ENCODE measurements at regions not wholly inside any gene's neighbourhood (a gene's known extent, or its start where the extent isn't known, plus 50 kb on each side); places are given as distances from the start of the nearest gene placed in this dataset.

DNA sequence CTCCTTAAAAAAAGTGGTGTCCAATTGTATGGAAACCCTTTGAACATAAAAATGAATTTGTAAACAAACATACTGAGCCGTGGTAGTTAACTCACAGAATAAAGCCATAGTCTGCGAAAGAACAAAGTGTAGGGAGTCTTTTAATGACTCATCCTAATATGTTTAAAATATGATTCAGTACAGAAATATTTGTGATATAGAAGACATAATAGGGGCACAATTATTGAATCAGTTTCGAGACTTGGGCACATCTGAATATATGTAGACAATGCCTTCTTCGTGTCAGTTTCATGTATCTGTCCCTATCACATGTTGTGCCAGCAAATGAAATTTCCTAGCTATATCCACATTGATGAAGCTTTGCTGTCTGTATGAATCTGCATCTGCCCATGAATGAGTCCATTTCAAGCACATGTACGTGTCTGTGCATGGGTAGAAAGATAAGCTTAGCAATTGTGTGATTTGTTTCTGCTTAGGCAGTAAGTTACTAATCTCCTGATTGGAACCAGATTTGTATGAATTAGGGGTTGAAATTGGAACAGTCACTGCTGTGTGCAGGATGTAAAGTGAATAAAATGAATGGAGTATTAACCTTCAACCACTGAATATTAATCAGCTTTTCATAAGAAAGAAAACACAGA is 112.5 kb upstream of the SOX9 start:
- intact Hi-C loops (cut with DNase I) = no loop called here
- peaks cover 3% of the 10 kb centered on the region for H3K27me3 ChIP-seq (ENCODE audit: low read depth)
- no peak for ATAC-seq

DNA sequence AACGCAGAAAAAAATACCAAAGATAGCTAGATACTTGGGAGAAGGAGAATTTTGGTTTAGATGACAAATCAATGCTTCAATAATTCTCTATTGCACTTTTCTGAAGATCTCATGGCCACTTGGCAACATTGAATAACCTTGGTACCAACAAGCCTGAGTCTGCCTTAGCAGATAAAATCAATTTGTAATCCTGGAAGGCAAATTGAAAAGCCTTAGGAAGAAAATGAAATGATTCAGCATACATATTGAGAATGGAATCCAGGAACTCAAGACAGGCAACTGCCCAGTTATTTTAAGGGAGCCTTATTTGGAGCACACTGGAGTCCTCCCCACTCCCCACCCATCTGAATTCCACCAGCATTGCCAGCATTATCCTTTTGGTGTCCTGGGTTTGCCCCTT is 109.3 kb upstream of the SOX9 start:
- no peaks in the 10 kb centered on the region for H3K9me3 ChIP-seq
- no peak for DNase-seq
- ATAC-seq = no peak
- no peaks in the 10 kb centered on the region for H3K4me1 ChIP-seq
- intact Hi-C loops (cut with DNase I) = no loop called here
- H3K27me3 ChIP-seq (ENCODE audit: low read depth) = no peaks in the 10 kb centered on the region
- no peaks in the 10 kb centered on the region for H3K36me3 ChIP-seq
- TF ChIP-seq, protein P1, sequence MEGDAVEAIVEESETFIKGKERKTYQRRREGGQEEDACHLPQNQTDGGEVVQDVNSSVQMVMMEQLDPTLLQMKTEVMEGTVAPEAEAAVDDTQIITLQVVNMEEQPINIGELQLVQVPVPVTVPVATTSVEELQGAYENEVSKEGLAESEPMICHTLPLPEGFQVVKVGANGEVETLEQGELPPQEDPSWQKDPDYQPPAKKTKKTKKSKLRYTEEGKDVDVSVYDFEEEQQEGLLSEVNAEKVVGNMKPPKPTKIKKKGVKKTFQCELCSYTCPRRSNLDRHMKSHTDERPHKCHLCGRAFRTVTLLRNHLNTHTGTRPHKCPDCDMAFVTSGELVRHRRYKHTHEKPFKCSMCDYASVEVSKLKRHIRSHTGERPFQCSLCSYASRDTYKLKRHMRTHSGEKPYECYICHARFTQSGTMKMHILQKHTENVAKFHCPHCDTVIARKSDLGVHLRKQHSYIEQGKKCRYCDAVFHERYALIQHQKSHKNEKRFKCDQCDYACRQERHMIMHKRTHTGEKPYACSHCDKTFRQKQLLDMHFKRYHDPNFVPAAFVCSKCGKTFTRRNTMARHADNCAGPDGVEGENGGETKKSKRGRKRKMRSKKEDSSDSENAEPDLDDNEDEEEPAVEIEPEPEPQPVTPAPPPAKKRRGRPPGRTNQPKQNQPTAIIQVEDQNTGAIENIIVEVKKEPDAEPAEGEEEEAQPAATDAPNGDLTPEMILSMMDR (IDR thresholded peaks at IDR 0.05) = no peak
- H3K27ac ChIP-seq = no peak overlapping the region
- no peak overlapping the region for H3K4me3 ChIP-seq

More for the DNA sequence above, 112.5 kb upstream of the SOX9 start:
- DNase-seq = no peak
- TF ChIP-seq, protein P1 (IDR thresholded peaks at IDR 0.05) = no peak
- no peaks in the 10 kb centered on the region for H3K36me3 ChIP-seq
- H3K27ac ChIP-seq = no peak overlapping the region
- H3K9me3 ChIP-seq = no peaks in the 10 kb centered on the region
- no peaks in the 10 kb centered on the region for H3K4me1 ChIP-seq
- no peak overlapping the region for H3K4me3 ChIP-seq

DNA sequence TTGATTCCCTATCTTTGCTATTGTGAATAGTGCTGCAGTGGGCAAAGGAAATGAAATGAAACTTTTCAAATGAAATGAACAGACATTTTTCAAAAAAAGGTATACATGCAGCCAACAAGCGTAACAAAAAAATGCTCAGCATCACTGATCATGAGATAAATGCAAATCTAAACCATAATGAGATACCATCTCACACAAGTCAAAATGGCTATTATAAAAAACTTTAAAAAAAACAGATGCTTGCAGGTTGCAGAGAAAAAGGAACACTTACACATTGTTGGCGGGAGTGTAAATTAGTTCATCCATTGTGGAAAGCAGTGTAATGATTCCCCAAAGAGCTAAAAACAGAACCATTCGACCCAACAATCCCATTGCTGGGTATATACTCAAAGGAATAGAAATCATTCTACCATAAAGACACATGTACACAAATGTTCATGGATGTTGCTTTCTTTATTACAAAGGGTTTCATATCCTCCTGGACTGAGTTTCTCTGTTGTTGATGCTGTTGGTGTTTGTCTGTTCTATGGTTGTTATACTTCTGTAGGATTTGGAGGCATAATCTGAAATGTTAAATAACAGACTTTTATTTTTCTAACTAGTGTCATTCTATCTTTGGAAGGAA is 99.3 kb upstream of the SOX9 start:
- H3K27me3 ChIP-seq (ENCODE audit: low read depth) = no peaks in the 10 kb centered on the region
- ATAC-seq (no peak), DNase-seq (no peak)
- TF ChIP-seq, protein P1 (IDR thresholded peaks at IDR 0.05) = no peak
- no peaks in the 10 kb centered on the region for H3K9me3 ChIP-seq
- no peak overlapping the region for H3K4me3 ChIP-seq
- no peaks in the 10 kb centered on the region for H3K4me1 ChIP-seq
- H3K36me3 ChIP-seq = no peaks in the 10 kb centered on the region
- intact Hi-C loops (cut with DNase I) = no loop called here
- H3K27ac ChIP-seq = no peak overlapping the region

DNA sequence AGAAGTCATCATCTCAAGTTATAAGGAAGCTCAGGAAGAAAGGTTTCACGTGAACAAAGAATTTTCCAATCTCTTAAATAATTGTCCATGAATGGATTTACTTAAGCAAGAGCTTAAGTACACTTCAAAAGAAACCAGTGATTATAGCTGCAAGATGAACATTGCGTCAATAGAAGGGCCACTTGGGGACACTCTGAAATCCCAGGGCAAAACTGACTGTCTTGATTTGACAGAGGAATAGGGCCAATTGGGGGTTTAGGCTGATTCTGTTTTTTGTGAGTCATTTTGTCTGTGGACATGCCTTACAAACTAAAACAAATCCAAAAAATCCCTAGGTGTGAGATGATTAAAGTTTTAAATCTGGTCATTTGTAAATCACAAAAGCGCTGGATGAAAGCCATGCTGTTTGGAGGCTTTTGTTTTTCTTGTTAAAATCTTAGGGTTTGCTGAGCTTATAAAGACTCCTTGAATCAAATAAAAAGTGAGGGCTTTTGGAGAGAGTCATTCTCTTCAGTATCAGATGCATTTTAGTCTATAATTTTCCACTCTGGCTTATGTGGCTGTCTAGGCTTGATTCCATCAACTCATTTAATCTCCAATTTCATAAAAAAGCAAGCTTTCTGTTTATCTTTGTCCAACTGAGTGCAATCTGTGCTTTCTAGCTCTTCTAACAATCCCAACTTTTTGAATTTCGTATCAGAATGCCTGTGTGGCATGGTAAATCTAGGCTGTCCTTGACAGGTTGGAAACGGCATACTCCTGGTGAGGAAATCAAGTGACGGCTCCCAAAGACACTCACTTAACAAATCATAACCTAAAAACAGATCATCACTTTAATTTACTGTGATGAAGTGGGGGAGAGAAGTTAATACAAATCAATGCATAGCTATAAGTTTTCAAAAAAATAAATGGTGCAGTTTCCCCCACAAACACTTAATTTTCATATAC is 98.2 kb upstream of the SOX9 start:
- DNase-seq (no peak), ATAC-seq (peak in 1 of 2 donors; percentile 41)
- Histone ChIP-seq H3K27me3 (ENCODE audit: low read depth) (peaks cover 7% of the 10 kb centered on the region), H3K36me3 (no peaks in the 10 kb centered on the region), H3K27ac (no peak overlapping the region), H3K4me3 (no peak overlapping the region), H3K4me1 (no peaks in the 10 kb centered on the region), H3K9me3 (no peaks in the 10 kb centered on the region)
- TF ChIP-seq, protein P1 (IDR thresholded peaks at IDR 0.05) = no peak
- intact Hi-C loops (cut with DNase I) = no loop called here

DNA sequence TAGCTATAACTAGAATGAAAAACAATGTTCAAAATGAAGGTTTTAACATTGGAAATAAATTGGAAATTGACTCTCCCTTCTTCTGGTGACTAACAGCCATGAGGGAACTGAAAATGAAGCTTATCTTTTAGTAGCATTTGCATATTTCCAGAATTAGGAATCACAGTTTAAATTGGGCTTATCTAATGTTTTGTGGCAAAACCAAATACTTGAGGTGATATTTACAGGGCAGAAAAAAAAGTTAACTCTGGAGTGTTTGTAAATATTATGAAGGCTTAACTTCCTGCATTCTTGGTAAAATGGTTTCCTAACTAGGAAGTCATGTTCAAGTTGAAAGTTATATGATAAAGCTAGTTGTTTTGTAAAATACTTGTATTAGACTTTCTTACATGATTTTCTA is 96.4 kb upstream of the SOX9 start:
- DNase-seq (no peak), ATAC-seq (peak in 1 of 2 donors; percentile 33)
- H3K27me3 ChIP-seq (ENCODE audit: low read depth) = peaks cover 9% of the 10 kb centered on the region
- intact Hi-C loops (cut with DNase I) = no loop called here
- no peak overlapping the region for H3K4me3 ChIP-seq
- H3K27ac ChIP-seq = no peak overlapping the region
- TF ChIP-seq, protein P1 (IDR thresholded peaks at IDR 0.05) = no peak
- no peaks in the 10 kb centered on the region for H3K4me1 ChIP-seq
- H3K9me3 ChIP-seq = no peaks in the 10 kb centered on the region
- no peaks in the 10 kb centered on the region for H3K36me3 ChIP-seq

Measured in lower lobe of right lung (tissue), 2 donors.